Prostate gland (tissue), 2 donors: ENCODE measurements at regions not wholly inside any gene's neighbourhood (a gene's known extent, or its start where the extent isn't known, plus 50 kb on each side); places are given as distances from the start of the nearest gene placed in this dataset.

ENCODE experiments used
- DNase-seq: peaks from one replicate; pipeline ENCODE4 v3.0.0-alpha.2; 2019; ENCODE audit warnings: low spot score
- H3K27ac ChIP-seq, 2 donors: fragments of 200-600 bp; sonication (generic); 2 replicates each; pipeline ENCODE4 v1.5.1; 2017 to 2019
- H3K27me3 ChIP-seq: fragments of 200-600 bp; sonication (generic); replicated peaks from 2 replicates; pipeline ENCODE4 v1.5.1; 2019; ENCODE audit not compliant: insufficient read depth
- H3K36me3 ChIP-seq, 2 donors: fragments of 200-600 bp; sonication (generic); 1 replicate in 1 of 2; 2 replicates in 1 of 2; pipeline versions ENCODE4 v1.5.1 to v1.8.1; 2017 to 2019
- H3K4me1 ChIP-seq: fragments of 200-600 bp; sonication (generic); replicated peaks from 2 replicates; pipeline ENCODE4 v1.5.1; 2019
- H3K4me3 ChIP-seq, 2 donors: fragments of 200-600 bp; sonication (generic); 2 replicates each; pipeline ENCODE4 v1.5.1; 2017 to 2019
- H3K9me3 ChIP-seq: fragments of 200-600 bp; sonication (generic); 2 replicates; pipeline ENCODE4 v1.5.1; 2017
- POLR2A ChIP-seq: fragments of 450-650 bp; IDR thresholded peaks from one replicate; pipeline ENCODE4 v1.6.1; 2016; ENCODE audit warnings: antibody characterized with exemption, mild to moderate bottlenecking
- POLR2AphosphoS5 ChIP-seq: sonication (generic); formaldehyde crosslinking; IDR thresholded peaks from one replicate; pipeline ENCODE4 v1.6.1; 2017; ENCODE audit warnings: antibody characterized with exemption
- WGBS: methylation state at CpG from one replicate; pipeline ENCODE4 v1.1.5; 2018; 5-methylcytosine and 5-hydroxymethylcytosine counted together
- intact Hi-C: fragments of 100-400 bp; cut with DNase I; formaldehyde crosslinking; loops from one replicate; pipeline ENCODE4 v1.14.2; 2022
- TF ChIP-seq, protein P1 (sequence below), 4 experiments: fragments of 200-600 bp in 2 of 4; fragments of 450-650 bp in 2 of 4; sonication (generic) in 2 of 4; IDR thresholded peaks; 1 replicate in 3 of 4; 2 replicates in 1 of 4; pipeline ENCODE4 v1.5.1; 2016 to 2019; ENCODE audit warnings: antibody characterized with exemption in 4 of 4, mild to moderate bottlenecking in 2 of 4, moderate library complexity in 2 of 4

DNA sequence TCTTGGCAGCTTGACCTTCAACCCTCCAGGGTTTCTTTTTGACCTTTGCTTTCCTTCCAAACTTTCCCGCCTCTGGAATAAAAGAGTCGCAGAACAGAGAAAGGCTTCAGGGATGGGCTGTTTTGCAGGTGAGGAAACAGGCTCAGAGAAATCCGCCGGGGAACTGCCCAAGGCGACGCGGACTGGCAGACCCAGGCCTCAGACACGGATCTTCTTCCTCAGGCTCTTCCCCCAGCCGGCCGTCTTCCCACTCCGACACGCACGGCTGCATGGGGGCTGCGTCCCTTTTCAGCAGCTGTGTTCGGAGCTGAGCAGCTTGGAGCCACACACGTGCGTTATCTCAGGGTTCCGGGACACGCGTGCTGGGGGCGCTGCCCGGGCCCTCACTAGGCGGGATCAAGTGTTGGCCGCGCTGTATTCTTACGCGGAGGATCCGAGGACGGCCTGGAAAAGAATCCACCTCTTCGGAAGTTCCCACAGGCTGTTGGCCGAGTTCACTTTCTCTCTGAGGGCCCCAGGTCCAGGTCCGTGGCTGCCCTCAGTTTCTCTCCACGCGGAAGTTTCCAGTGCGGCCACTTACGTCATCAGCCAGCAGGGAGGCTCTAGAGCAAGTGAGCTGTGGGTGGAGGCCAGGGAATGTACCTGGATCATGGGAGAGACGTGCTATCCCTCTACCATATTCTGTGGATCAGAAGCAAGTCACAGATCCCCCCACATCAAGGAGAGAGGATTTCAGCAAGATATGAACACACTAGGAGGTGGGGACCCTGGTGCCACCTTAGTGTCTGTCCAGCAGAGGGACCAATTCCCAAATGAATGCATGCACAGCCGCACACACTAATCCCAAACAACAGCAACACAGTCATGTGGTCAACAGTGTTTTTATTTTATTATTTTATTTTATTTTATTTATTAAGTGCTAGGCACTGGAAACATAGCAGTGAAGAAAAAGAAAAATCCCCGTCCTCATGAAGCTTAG is 100.4 kb downstream of the ING1 start:
- Histone ChIP-seq H3K9me3 (no peaks in the 10 kb centered on the region), H3K27me3 (peaks cover 2% of the 10 kb centered on the region), H3K27ac (no peak overlapping the region), H3K36me3 (no peaks in the 10 kb centered on the region), H3K4me1 (no peaks in the 10 kb centered on the region), H3K4me3 (no peak overlapping the region)
- intact Hi-C loops: no loop called here
- 95% methylated on average over 39 of the region's 39 CpGs for WGBS
- DNase-seq: no peak
- no peak for TF ChIP-seq POLR2A
- TF ChIP-seq, protein P1, sequence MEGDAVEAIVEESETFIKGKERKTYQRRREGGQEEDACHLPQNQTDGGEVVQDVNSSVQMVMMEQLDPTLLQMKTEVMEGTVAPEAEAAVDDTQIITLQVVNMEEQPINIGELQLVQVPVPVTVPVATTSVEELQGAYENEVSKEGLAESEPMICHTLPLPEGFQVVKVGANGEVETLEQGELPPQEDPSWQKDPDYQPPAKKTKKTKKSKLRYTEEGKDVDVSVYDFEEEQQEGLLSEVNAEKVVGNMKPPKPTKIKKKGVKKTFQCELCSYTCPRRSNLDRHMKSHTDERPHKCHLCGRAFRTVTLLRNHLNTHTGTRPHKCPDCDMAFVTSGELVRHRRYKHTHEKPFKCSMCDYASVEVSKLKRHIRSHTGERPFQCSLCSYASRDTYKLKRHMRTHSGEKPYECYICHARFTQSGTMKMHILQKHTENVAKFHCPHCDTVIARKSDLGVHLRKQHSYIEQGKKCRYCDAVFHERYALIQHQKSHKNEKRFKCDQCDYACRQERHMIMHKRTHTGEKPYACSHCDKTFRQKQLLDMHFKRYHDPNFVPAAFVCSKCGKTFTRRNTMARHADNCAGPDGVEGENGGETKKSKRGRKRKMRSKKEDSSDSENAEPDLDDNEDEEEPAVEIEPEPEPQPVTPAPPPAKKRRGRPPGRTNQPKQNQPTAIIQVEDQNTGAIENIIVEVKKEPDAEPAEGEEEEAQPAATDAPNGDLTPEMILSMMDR (IDR thresholded peaks at IDR 0.05): peak in 1 of 4 experiments; percentile 16

DNA sequence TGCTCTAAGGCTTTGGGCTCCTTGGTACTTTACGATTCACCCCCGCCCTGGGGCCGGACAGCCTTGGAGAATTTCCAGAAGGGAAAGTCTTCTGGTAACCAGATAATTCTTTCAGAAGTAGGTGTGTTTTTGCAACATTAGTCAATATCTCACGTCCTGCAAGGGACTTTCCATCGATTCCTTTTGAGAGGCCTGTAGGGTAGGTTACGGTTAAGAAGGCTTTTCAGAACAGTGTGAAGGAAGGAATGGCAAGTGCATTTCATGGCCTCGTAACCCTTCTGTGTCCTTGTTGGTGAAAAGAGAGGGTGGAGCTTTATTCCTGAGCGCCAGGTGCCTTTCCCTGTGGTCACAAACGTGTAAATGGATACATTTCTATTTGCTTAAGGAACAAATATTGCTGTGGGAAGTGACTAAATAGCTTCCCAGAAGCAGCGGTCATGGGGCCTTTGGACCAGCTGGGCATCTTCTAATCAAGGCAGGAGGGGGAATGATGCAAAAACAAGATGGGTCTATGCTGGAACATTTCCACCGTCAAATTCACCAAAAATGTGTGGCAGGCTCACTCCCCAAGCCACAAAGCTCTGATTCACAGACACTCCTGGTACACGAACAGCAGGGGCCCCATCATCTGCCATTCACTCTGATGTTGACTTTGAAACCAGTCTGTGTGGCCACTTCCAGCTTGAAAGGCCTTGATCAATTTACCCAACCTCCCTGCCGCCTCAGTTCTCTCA is 99.2 kb downstream of the ANKRD10 start:
- H3K27ac ChIP-seq: no peak overlapping the region
- no peaks in the 10 kb centered on the region for H3K9me3 ChIP-seq
- no peak overlapping the region for H3K4me3 ChIP-seq
- H3K27me3 ChIP-seq: peaks cover 2% of the 10 kb centered on the region
- no peaks in the 10 kb centered on the region for H3K36me3 ChIP-seq
- DNase-seq: no peak
- intact Hi-C loops: loop anchor here (5.0 kb wide), 2 partner anchors 102 to 223 kb away; partner anchors contain the start of gene ANKRD10
- TF ChIP-seq POLR2A (no peak), POLR2AphosphoS5 (no peak)
- TF ChIP-seq, protein P1 (IDR thresholded peaks at IDR 0.05): no peak
- WGBS: 66% methylated on average over 13 of the region's 13 CpGs
- H3K4me1 ChIP-seq: no peaks in the 10 kb centered on the region

DNA sequence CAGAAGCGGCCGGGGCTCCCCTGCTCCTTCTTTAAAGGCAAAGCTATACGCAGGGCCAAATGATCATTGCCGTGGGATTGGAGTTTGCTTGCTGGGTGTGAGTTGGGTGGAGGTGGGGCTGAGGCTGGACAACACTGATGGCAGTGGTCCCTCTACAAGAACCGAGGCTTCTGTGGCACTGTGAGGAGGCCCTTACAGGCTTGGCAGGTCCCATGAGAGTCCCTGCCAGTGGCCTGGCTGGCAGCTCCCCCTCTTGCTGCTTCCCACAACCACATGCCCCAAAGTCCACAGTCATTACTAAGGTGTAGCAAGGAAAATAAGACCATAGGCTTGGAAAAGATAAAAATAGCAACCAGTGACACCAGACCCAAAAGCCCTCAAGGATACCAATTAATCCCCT is 98.4 kb downstream of the ANKRD10 start:
- DNase-seq: no peak
- WGBS: 78% methylated on average over 5 of the region's 5 CpGs
- intact Hi-C loops: loop anchor here (5.0 kb wide), 2 partner anchors 101 to 224 kb away; partner anchors contain the start of gene ANKRD10
- no peak overlapping the region for H3K4me3 ChIP-seq
- no peaks in the 10 kb centered on the region for H3K4me1 ChIP-seq
- no peaks in the 10 kb centered on the region for H3K9me3 ChIP-seq
- TF ChIP-seq POLR2AphosphoS5 (no peak), POLR2A (no peak)
- TF ChIP-seq, protein P1 (IDR thresholded peaks at IDR 0.05): no peak
- no peak overlapping the region for H3K27ac ChIP-seq
- H3K36me3 ChIP-seq: no peaks in the 10 kb centered on the region
- H3K27me3 ChIP-seq: peaks cover 2% of the 10 kb centered on the region

GRCh38 chr13:110817143-110817542 is 97.7 kb downstream of the ANKRD10 start:
- Histone ChIP-seq H3K4me1 (no peaks in the 10 kb centered on the region), H3K4me3 (no peak overlapping the region), H3K27me3 (peaks cover 2% of the 10 kb centered on the region), H3K36me3 (no peaks in the 10 kb centered on the region), H3K27ac (no peak overlapping the region), H3K9me3 (no peaks in the 10 kb centered on the region)
- no peak for DNase-seq
- TF ChIP-seq POLR2AphosphoS5 (no peak), POLR2A (no peak)
- TF ChIP-seq, protein P1 (IDR thresholded peaks at IDR 0.05): no peak
- WGBS: 75% methylated on average over 3 of the region's 3 CpGs
- intact Hi-C loops: loop anchor here (5.0 kb wide), 2 partner anchors 100 to 225 kb away; partner anchors contain the start of gene ANKRD10
